Hematopoietic multipotent progenitor cell treated with erythropoietin and hydrocortisone succinate and interleukin-3 and kit ligand, for 4 days (in vitro differentiated cells): ENCODE measurements at regions not wholly inside any gene's neighbourhood (a gene's known extent, or its start where the extent isn't known, plus 50 kb on each side); places are given as distances from the start of the nearest gene placed in this dataset.

ENCODE experiments used
- DNase-seq: peaks from one replicate; pipeline ENCODE4 v3.0.0-alpha.2; 2015

GRCh38 chr1:4506591-4506990 lies 147.8 kb upstream of the AJAP1 start:
- DNase-seq: no peak

GRCh38 chr1:4509206-4509605 lies 145.2 kb upstream of the AJAP1 start:
- DNase-seq: no peak

- DNase-seq: no peak
Observed at GRCh38 chr1:4510276-4510691, 144.1 kb upstream of the AJAP1 start.

- DNase-seq: no peak
Observed at GRCh38 chr1:4511374-4511773, 143.0 kb upstream of the AJAP1 start.

GRCh38 chr1:4512636-4513035 lies 141.8 kb upstream of the AJAP1 start:
- DNase-seq: no peak

- DNase-seq: no peak
Observed at GRCh38 chr1:4513685-4514084, 140.7 kb upstream of the AJAP1 start.

GRCh38 chr1:4515727-4516289 lies 138.6 kb upstream of the AJAP1 start:
- DNase-seq: no peak

GRCh38 chr1:4516596-4516995 lies 137.8 kb upstream of the AJAP1 start:
- no peak for DNase-seq

GRCh38 chr1:4517186-4517954 lies 137.0 kb upstream of the AJAP1 start:
- DNase-seq: no peak

GRCh38 chr1:4518621-4519020 lies 135.8 kb upstream of the AJAP1 start:
- no peak for DNase-seq

GRCh38 chr1:4519954-4520353 lies 134.5 kb upstream of the AJAP1 start:
- no peak for DNase-seq

- no peak for DNase-seq
Observed at GRCh38 chr1:4523551-4523950, 130.9 kb upstream of the AJAP1 start.

GRCh38 chr1:4526747-4527146 lies 127.7 kb upstream of the AJAP1 start:
- no peak for DNase-seq

GRCh38 chr1:4527819-4528218 lies 126.6 kb upstream of the AJAP1 start:
- DNase-seq: no peak

- DNase-seq: no peak
Observed at GRCh38 chr1:4528590-4528989, 125.8 kb upstream of the AJAP1 start.

- DNase-seq: no peak
Observed at GRCh38 chr1:4529446-4530165, 124.8 kb upstream of the AJAP1 start.

- no peak for DNase-seq
Observed at GRCh38 chr1:4530166-4530785, 124.1 kb upstream of the AJAP1 start.

- DNase-seq: no peak
Observed at GRCh38 chr1:4531842-4532241, 122.6 kb upstream of the AJAP1 start.

- no peak for DNase-seq
Observed at GRCh38 chr1:4532656-4533055, 121.8 kb upstream of the AJAP1 start.

GRCh38 chr1:4546911-4547310 lies 107.5 kb upstream of the AJAP1 start:
- no peak for DNase-seq

GRCh38 chr1:4549930-4550329 lies 104.5 kb upstream of the AJAP1 start:
- peak; percentile 31 for DNase-seq

GRCh38 chr1:4550941-4551340 lies 103.5 kb upstream of the AJAP1 start:
- no peak for DNase-seq

- DNase-seq: no peak
Observed at GRCh38 chr1:4551706-4552105, 102.7 kb upstream of the AJAP1 start.

GRCh38 chr1:4553761-4554160 lies 100.6 kb upstream of the AJAP1 start:
- DNase-seq: no peak
